Liver (tissue), 8 donors: ENCODE measurements at regions not wholly inside any gene's neighbourhood (a gene's known extent, or its start where the extent isn't known, plus 50 kb on each side); places are given as distances from the start of the nearest gene placed in this dataset.

Experiments used
- DNase-seq: peaks from one replicate; pipeline ENCODE4 v3.0.0-alpha.2; 2017; ENCODE audit warnings: low spot score
- H3K27ac ChIP-seq, 2 donors: one replicate each; pipeline ENCODE4 v1.7.0; 2013; ENCODE audit warnings: inconsistent platforms in 2 of 2, low read length in 2 of 2, control low read depth in 1 of 2, low read depth in 1 of 2, mild to moderate bottlenecking in 1 of 2
- H3K27me3 ChIP-seq, 4 donors: one replicate each; pipeline versions ENCODE4 v1.6.1 to v1.7.0; 2013; ENCODE audit warnings: low read length in 3 of 4, inconsistent platforms in 1 of 4, mild to moderate bottlenecking in 1 of 4, moderate library complexity in 1 of 4; ENCODE audit not compliant: control insufficient read depth in 4 of 4, insufficient read depth in 4 of 4
- H3K36me3 ChIP-seq, 4 donors: one replicate each; pipeline versions ENCODE4 v1.6.1 to v1.7.0; 2013; ENCODE audit warnings: low read length in 3 of 4, mild to moderate bottlenecking in 3 of 4, low read depth in 1 of 4, moderate library complexity in 1 of 4; ENCODE audit not compliant: control insufficient read depth in 4 of 4, insufficient read depth in 3 of 4
- H3K4me1 ChIP-seq, 4 donors: one replicate each; pipeline versions ENCODE4 v1.6.1 to v1.7.0; 2013; ENCODE audit warnings: low read length in 3 of 4, mild to moderate bottlenecking in 3 of 4, moderate library complexity in 1 of 4; ENCODE audit not compliant: control insufficient read depth in 4 of 4, insufficient read depth in 4 of 4
- H3K4me3 ChIP-seq, 3 donors: one replicate each; pipeline versions ENCODE4 v1.6.1 to v1.7.0; 2013; ENCODE audit warnings: low read length in 3 of 3, control low read depth in 1 of 3, low read depth in 1 of 3, mild to moderate bottlenecking in 1 of 3
- H3K9ac ChIP-seq, 2 donors: one replicate each; pipeline ENCODE4 v1.7.0; 2013; ENCODE audit warnings: low read length in 2 of 2, mild to moderate bottlenecking in 2 of 2, moderate library complexity in 2 of 2, control low read depth in 1 of 2, low read depth in 1 of 2
- H3K9me3 ChIP-seq, 4 donors: one replicate each; pipeline versions ENCODE4 v1.6.1 to v1.7.0; 2013; ENCODE audit warnings: low read length in 3 of 4; ENCODE audit not compliant: control insufficient read depth in 4 of 4
- ATF3 ChIP-seq: IDR thresholded peaks from 2 replicates; pipeline ENCODE4 v1.6.1; 2016; ENCODE audit warnings: antibody characterized with exemption
- CTCF ChIP-seq: fragments of 150-350 bp; IDR thresholded peaks from 2 replicates; pipeline ENCODE4 v1.5.1; 2017; ENCODE audit warnings: improper control_type of control experiment, low read depth, low read length; ENCODE audit not compliant: missing input control
- EGR1 ChIP-seq, 2 donors: IDR thresholded peaks; 2 replicates each; pipeline ENCODE4 v1.6.1; 2016 to 2018; ENCODE audit warnings: antibody characterized with exemption in 2 of 2, low read depth in 2 of 2
- FOXA1 ChIP-seq: IDR thresholded peaks from 2 replicates; pipeline ENCODE4 v1.6.1; 2016; ENCODE audit warnings: antibody characterized with exemption
- FOXA2 ChIP-seq: IDR thresholded peaks from 2 replicates; pipeline ENCODE4 v1.6.1; 2016; ENCODE audit warnings: antibody characterized with exemption
- GABPA ChIP-seq, 2 donors: IDR thresholded peaks in 1 of 2; conservative IDR thresholded peaks in 1 of 2; 2 replicates each; pipeline ENCODE4 v1.6.1; 2016; ENCODE audit warnings: antibody characterized with exemption in 2 of 2, mild to moderate bottlenecking in 1 of 2, moderate library complexity in 1 of 2
- HNF4A ChIP-seq, 2 donors: conservative IDR thresholded peaks; 2 replicates each; pipeline ENCODE4 v1.6.1; 2016; ENCODE audit warnings: antibody characterized with exemption in 2 of 2, mild to moderate bottlenecking in 2 of 2
- HNF4G ChIP-seq: IDR thresholded peaks from 2 replicates; pipeline ENCODE4 v1.6.1; 2016; ENCODE audit warnings: antibody characterized with exemption
- JUND ChIP-seq, 2 donors: IDR thresholded peaks; 2 replicates each; pipeline ENCODE4 v1.6.1; 2016; ENCODE audit warnings: antibody characterized with exemption in 2 of 2
- MAX ChIP-seq: IDR thresholded peaks from 2 replicates; pipeline ENCODE4 v1.6.1; 2016; ENCODE audit warnings: antibody characterized with exemption
- NR2F2 ChIP-seq: IDR thresholded peaks from 2 replicates; pipeline ENCODE4 v1.6.1; 2016; ENCODE audit warnings: antibody characterized with exemption
- RAD21 ChIP-seq, 2 donors: IDR thresholded peaks; 2 replicates each; pipeline ENCODE4 v1.6.1; 2016; ENCODE audit warnings: antibody characterized with exemption in 2 of 2, mild to moderate bottlenecking in 2 of 2
- REST ChIP-seq: IDR thresholded peaks from 2 replicates; pipeline ENCODE4 v1.6.1; 2016; ENCODE audit warnings: antibody characterized with exemption, mild to moderate bottlenecking
- RXRA ChIP-seq, 2 donors: IDR thresholded peaks; 2 replicates each; pipeline ENCODE4 v1.6.1; 2017 to 2018; ENCODE audit warnings: antibody characterized with exemption in 2 of 2, mild to moderate bottlenecking in 1 of 2
- SP1 ChIP-seq: IDR thresholded peaks from 2 replicates; pipeline ENCODE4 v1.6.1; 2018; ENCODE audit warnings: antibody characterized with exemption, mild to moderate bottlenecking
- TAF1 ChIP-seq: conservative IDR thresholded peaks from 2 replicates; pipeline ENCODE4 v1.6.1; 2016; ENCODE audit warnings: antibody characterized with exemption, mild to moderate bottlenecking
- YY1 ChIP-seq: IDR thresholded peaks from 2 replicates; pipeline ENCODE4 v1.6.1; 2016; ENCODE audit warnings: antibody characterized with exemption, mild to moderate bottlenecking
- ZBTB33 ChIP-seq: IDR thresholded peaks from 2 replicates; pipeline ENCODE4 v1.6.1; 2016; ENCODE audit warnings: antibody characterized with exemption
- WGBS: extraction: QIAGEN DNeasy Blood & Tissue Kit; methylation state at CpG from one replicate; pipeline ENCODE4 v1.1.7; 2013; 5-methylcytosine and 5-hydroxymethylcytosine counted together
- donor health status: healthy.
- donor health status: healthy.
- donor health status: healthy.
- donor health status: healthy.
- donor health status: healthy.

GRCh38 chr2:123211181-123211580, 813.9 kb upstream of the CNTNAP5 start:
- H3K27me3 ChIP-seq, result no peaks in the 10 kb centered on the region
- H3K9me3 ChIP-seq, result no peaks in the 10 kb centered on the region
- no peak overlapping the region for H3K27ac ChIP-seq
- no peaks in the 10 kb centered on the region for H3K36me3 ChIP-seq
- no peak overlapping the region for H3K4me3 ChIP-seq
- no peaks in the 10 kb centered on the region for H3K4me1 ChIP-seq
- H3K9ac ChIP-seq, result no peak overlapping the region
- no peak for TF ChIP-seq CTCF
- TF ChIP-seq RXRA (IDR thresholded peaks at IDR 0.05), result no peak
- no peak for TF ChIP-seq FOXA2
- TF ChIP-seq JUND (IDR thresholded peaks at IDR 0.05), result no peak
- no peak for TF ChIP-seq NR2F2
- no peak for TF ChIP-seq FOXA1
- no peak for TF ChIP-seq EGR1 (IDR thresholded peaks at IDR 0.05; ENCODE audit: low read depth in 2 of 2)
- DNase-seq, result no peak

GRCh38 chr2:123245156-123245555, 779.9 kb upstream of the CNTNAP5 start:
- no peak for TF ChIP-seq YY1
- TF ChIP-seq MAX, result no peak
- no peak for TF ChIP-seq HNF4A (conservative IDR thresholded peaks at IDR 0.05)
- no peak for TF ChIP-seq RAD21 (IDR thresholded peaks at IDR 0.05)
- no peak for TF ChIP-seq NR2F2
- no peak for TF ChIP-seq REST
- TF ChIP-seq JUND (IDR thresholded peaks at IDR 0.05), result no peak
- TF ChIP-seq HNF4G, result no peak
- no peak for TF ChIP-seq SP1
- TF ChIP-seq CTCF, result no peak
- no peak for TF ChIP-seq RXRA (IDR thresholded peaks at IDR 0.05)
- no peak for TF ChIP-seq FOXA2
- no peak for TF ChIP-seq EGR1 (IDR thresholded peaks at IDR 0.05; ENCODE audit: low read depth in 2 of 2)
- no peak for TF ChIP-seq ATF3
- no peak for TF ChIP-seq ZBTB33
- TF ChIP-seq GABPA (IDR thresholded peaks at IDR 0.05 in 1 of 2, conservative IDR thresholded peaks at IDR 0.05 in 1 of 2), result no peak
- TF ChIP-seq TAF1, result no peak
- no peak for TF ChIP-seq FOXA1
- Histone ChIP-seq H3K27ac (no peak overlapping the region), H3K9me3 (no peaks in the 10 kb centered on the region), H3K27me3 (no peaks in the 10 kb centered on the region), H3K36me3 (no peaks in the 10 kb centered on the region), H3K4me1 (no peaks in the 10 kb centered on the region), H3K9ac (no peak overlapping the region), H3K4me3 (no peak overlapping the region)
- 72% methylated on average over 3 of the region's 3 CpGs for WGBS
- no peak for DNase-seq
